OCI-LY7 (cell line): ENCODE measurements at regions not wholly inside any gene's neighbourhood (a gene's known extent, or its start where the extent isn't known, plus 50 kb on each side); places are given as distances from the start of the nearest gene placed in this dataset.

Source experiments
- BruUV-seq: library from RNA; stranded (reverse); fragments of 400-500 nt; replicated peaks from 2 replicates; lab custom pipeline; 2021; lab: Mats Ljungman, UMichigan
- CTCF ChIA-PET: fragments of 300-600 bp; sonication (Branson Sonifier 250); formaldehyde crosslinking; loops from one replicate; lab custom pipeline; 2022; ENCODE audit warnings: antibody characterized with exemption; ENCODE audit not compliant: unreplicated experiment; lab: Charles Lee
- POLR2A ChIA-PET: fragments of 300-600 bp; sonication (Branson Sonifier 250); formaldehyde crosslinking; loops from one replicate; lab custom pipeline; 2022; ENCODE audit warnings: antibody characterized with exemption; lab: Charles Lee
- DNase-seq: peaks from one replicate; pipeline ENCODE4 v3.0.0-alpha.2; 2015; ENCODE audit warnings: low spot score
- H2AFZ ChIP-seq: fragments of 200-600 bp; sonication (generic), shearing (Covaris generic); 2 replicates; pipeline ENCODE4 v1.6.1; 2014; ENCODE audit warnings: mild to moderate bottlenecking, antibody characterized with exemption, low read length, moderate library complexity
- H3K27ac ChIP-seq: fragments of 200-600 bp; sonication (generic); 2 replicates; pipeline ENCODE4 v1.5.1; 2014; ENCODE audit warnings: mixed run types, low read depth, mild to moderate bottlenecking, moderate library complexity, low read length, inconsistent platforms; ENCODE audit not compliant: poor library complexity, severe bottlenecking
- H3K36me3 ChIP-seq: fragments of 200-600 bp; sonication (generic); 2 replicates; pipeline ENCODE4 v1.6.1; 2014; ENCODE audit warnings: mild to moderate bottlenecking, antibody characterized with exemption, low read length, moderate library complexity, mixed read lengths; ENCODE audit not compliant: insufficient read depth
- H3K4me1 ChIP-seq: fragments of 200-600 bp; sonication (generic); 2 replicates; pipeline ENCODE4 v1.5.1; 2014; ENCODE audit warnings: mild to moderate bottlenecking, low read length; ENCODE audit not compliant: insufficient read depth, poor library complexity, severe bottlenecking
- H3K4me2 ChIP-seq: fragments of 200-600 bp; sonication (generic); 2 replicates; pipeline ENCODE4 v1.6.1; 2014; ENCODE audit warnings: mild to moderate bottlenecking, low read length
- H3K4me3 ChIP-seq: fragments of 200-600 bp; sonication (generic); 2 replicates; pipeline ENCODE4 v1.5.1; 2014; ENCODE audit warnings: mild to moderate bottlenecking, low read depth, low read length; ENCODE audit not compliant: poor library complexity, severe bottlenecking
- H3K79me2 ChIP-seq: fragments of 200-600 bp; sonication (generic); 2 replicates; pipeline ENCODE4 v1.6.1; 2016; ENCODE audit warnings: low read depth, mild to moderate bottlenecking, low read length, moderate library complexity, mixed read lengths; ENCODE audit not compliant: insufficient read depth
- H3K9me2 ChIP-seq: fragments of 200-600 bp; sonication (generic); 2 replicates; pipeline ENCODE4 v1.6.1; 2016; ENCODE audit warnings: mild to moderate bottlenecking, low read length, mixed read lengths; ENCODE audit not compliant: insufficient read depth
- H3K9me3 ChIP-seq: fragments of 200-600 bp; sonication (generic); 2 replicates; pipeline ENCODE4 v1.6.1; 2014; ENCODE audit warnings: mild to moderate bottlenecking, mixed run types, low read length, mixed read lengths
- H4K20me1 ChIP-seq: fragments of 200-600 bp; sonication (generic); 2 replicates; pipeline ENCODE4 v1.6.1; 2014; ENCODE audit warnings: mild to moderate bottlenecking, antibody characterized with exemption, low read length, moderate library complexity, mixed read lengths; ENCODE audit not compliant: insufficient read depth
- EZH2phosphoT487 ChIP-seq: fragments of 200-600 bp; sonication (generic); IDR thresholded peaks from 2 replicates; pipeline ENCODE4 v1.6.1; 2018; ENCODE audit warnings: low read depth, borderline replicate concordance, mild to moderate bottlenecking, mixed run types, antibody characterized with exemption, low read length, moderate library complexity, mixed read lengths
- intact Hi-C: fragments of 100-400 bp; cut with micrococcal nuclease; formaldehyde crosslinking; loops from one replicate; pipeline ENCODE4 v1.10.0; 2022; ENCODE audit not compliant: unreplicated experiment
- TF ChIP-seq, protein P1 (sequence below): fragments of 200-600 bp; sonication (generic); conservative IDR thresholded peaks from 2 replicates; pipeline ENCODE4 v1.5.1; 2014; ENCODE audit warnings: mild to moderate bottlenecking, antibody characterized with exemption, low read length, moderate library complexity, mixed read lengths

DNA sequence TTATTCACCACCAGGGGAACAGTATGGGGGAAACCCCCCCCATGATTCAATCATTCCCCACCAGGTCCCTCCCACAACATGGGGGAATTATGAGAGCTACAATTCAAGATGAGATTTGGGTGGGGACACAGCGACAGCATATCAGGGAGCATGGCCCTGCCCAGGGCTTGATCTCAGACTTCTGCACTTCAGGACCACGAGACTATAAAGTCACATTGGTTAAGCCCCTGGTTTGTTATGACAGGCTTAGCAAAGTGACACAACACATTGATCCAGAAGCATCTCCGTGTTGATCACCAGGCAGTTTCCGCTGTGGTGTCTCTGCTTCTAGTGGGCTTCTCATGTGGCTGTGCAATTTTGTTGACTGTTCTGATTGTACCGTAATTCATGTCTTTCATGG lies 312.7 kb upstream of the C1orf174 start:
- no peak overlapping the region for H3K4me2 ChIP-seq
- TF ChIP-seq EZH2phosphoT487, result no peak
- TF ChIP-seq, protein P1, sequence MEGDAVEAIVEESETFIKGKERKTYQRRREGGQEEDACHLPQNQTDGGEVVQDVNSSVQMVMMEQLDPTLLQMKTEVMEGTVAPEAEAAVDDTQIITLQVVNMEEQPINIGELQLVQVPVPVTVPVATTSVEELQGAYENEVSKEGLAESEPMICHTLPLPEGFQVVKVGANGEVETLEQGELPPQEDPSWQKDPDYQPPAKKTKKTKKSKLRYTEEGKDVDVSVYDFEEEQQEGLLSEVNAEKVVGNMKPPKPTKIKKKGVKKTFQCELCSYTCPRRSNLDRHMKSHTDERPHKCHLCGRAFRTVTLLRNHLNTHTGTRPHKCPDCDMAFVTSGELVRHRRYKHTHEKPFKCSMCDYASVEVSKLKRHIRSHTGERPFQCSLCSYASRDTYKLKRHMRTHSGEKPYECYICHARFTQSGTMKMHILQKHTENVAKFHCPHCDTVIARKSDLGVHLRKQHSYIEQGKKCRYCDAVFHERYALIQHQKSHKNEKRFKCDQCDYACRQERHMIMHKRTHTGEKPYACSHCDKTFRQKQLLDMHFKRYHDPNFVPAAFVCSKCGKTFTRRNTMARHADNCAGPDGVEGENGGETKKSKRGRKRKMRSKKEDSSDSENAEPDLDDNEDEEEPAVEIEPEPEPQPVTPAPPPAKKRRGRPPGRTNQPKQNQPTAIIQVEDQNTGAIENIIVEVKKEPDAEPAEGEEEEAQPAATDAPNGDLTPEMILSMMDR, result no peak
- BruUV-seq, result no TSS peak
- H3K9me3 ChIP-seq, result no peaks in the 10 kb centered on the region
- no peaks in the 10 kb centered on the region for H3K79me2 ChIP-seq
- ChIA-PET CTCF (no interaction called here), POLR2A (no interaction called here)
- H4K20me1 ChIP-seq, result no peaks in the 10 kb centered on the region
- H3K4me1 ChIP-seq, result no peaks in the 10 kb centered on the region
- no peak for DNase-seq
- no peak overlapping the region for H2AFZ ChIP-seq
- H3K36me3 ChIP-seq, result no peaks in the 10 kb centered on the region
- H3K4me3 ChIP-seq, result no peak overlapping the region
- no peaks in the 10 kb centered on the region for H3K9me2 ChIP-seq
- intact Hi-C loops, result no loop called here
- H3K27ac ChIP-seq, result no peak overlapping the region

DNA sequence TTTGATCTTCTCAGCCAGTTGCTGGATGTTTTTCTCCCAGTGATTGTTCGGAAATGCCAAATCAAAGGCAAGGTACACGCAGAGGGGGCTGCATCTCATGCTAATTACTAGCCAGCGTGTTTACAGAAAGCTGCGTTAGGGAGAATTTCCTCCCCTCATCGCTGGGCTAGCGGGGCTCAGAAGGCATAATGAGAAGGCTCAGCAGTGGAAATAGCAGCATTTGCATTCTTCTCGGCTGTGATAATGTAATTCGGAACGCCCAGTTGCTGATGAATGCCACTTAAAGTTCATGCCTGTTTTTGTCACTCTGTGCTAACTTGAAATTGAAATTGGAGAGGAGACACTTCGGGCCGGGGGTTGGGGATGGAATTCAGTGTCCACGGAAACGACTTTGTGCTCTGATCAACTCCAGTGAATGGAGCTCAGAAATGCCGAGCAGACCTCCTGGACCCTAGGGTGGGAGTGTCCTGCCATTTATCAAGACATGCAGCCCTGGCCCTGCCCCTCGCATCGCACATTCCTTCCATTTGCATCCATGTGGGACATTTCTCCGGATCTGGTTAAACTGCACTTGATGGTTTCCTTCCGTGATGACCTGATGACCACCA lies 313.4 kb upstream of the C1orf174 start:
- Histone ChIP-seq H3K4me3 (no peak overlapping the region), H3K4me1 (no peaks in the 10 kb centered on the region), H2AFZ (no peak overlapping the region), H3K4me2 (no peak overlapping the region), H4K20me1 (no peaks in the 10 kb centered on the region), H3K79me2 (no peaks in the 10 kb centered on the region), H3K36me3 (no peaks in the 10 kb centered on the region), H3K27ac (no peak overlapping the region), H3K9me3 (no peaks in the 10 kb centered on the region), H3K9me2 (no peaks in the 10 kb centered on the region)
- POLR2A ChIA-PET, result no interaction called here
- DNase-seq, result no peak
- no peak for TF ChIP-seq EZH2phosphoT487
- TF ChIP-seq, protein P1, result no peak
- no TSS peak for BruUV-seq
- intact Hi-C loops, result no loop called here
- CTCF ChIA-PET, result no interaction called here

DNA sequence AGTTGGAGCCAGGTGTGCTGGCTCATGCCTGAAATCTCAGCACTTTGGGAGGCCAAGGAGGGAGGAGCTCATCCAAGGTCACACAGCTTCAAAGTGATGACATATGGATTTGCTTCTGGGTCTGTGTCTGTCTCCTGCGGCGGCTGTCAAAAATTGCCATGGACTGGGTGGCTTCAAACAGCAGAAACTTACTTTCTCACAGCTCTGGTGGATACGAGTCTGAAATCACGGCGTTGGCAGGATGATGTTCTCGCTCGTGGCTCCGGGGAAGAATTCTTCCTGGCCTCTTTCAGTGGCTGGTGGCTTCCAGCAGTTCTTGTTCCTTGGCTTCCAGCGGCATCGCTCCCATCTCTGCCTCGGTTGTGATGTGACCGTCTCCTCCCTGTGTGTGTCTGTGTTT lies 314.8 kb upstream of the C1orf174 start:
- Histone ChIP-seq H3K79me2 (no peaks in the 10 kb centered on the region), H3K9me3 (no peaks in the 10 kb centered on the region), H2AFZ (no peak overlapping the region), H3K9me2 (no peaks in the 10 kb centered on the region), H3K27ac (no peak overlapping the region), H3K4me1 (no peaks in the 10 kb centered on the region), H4K20me1 (no peaks in the 10 kb centered on the region), H3K36me3 (no peaks in the 10 kb centered on the region), H3K4me2 (no peak overlapping the region), H3K4me3 (no peak overlapping the region)
- intact Hi-C loops, result no loop called here
- no TSS peak for BruUV-seq
- CTCF ChIA-PET, result no interaction called here
- POLR2A ChIA-PET, result interaction anchor here (0.7 kb wide), 1 partner anchor 85 kb away, joined by 3 read pairs; no protein-coding TSS in a partner anchor
- no peak for DNase-seq
- TF ChIP-seq EZH2phosphoT487, result no peak
- TF ChIP-seq, protein P1, result no peak
